ENCODE measurements at regions not wholly inside any gene's neighbourhood (a gene's known extent, or its start where the extent isn't known, plus 50 kb on each side); places are given as distances from the start of the nearest gene placed in this dataset.

DNA sequence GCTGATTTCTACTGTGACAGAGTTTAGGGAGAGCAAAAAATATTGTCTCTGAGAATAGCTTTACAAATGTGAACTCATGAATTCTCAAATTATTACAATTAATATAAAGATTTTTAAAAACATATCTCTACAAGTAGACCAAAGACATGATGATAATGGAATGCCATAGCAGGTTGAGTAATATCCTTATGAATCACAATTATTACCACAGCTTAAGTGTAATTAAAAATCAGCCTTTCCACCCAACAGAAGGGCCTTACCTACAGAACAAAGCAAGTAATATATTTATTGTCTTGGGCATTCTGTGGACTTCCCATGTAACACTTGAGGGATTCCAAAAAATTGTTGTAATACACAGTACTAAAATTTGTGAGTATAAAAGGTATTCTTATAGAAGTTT lies 1099.6 kb upstream of the GJE1 start:
- TF ChIP-seq CTCF (conservative IDR thresholded peaks at IDR 0.05; ENCODE audit: low read depth, low read length): no peak
- TF ChIP-seq EZH2 (IDR thresholded peaks at IDR 0.05; ENCODE audit: borderline replicate concordance, low read depth, low read length, poor library complexity, severe bottlenecking): no peak

Measured in A673 (cell line).